ENCODE measurements at regions not wholly inside any gene's neighbourhood (a gene's known extent, or its start where the extent isn't known, plus 50 kb on each side); places are given as distances from the start of the nearest gene placed in this dataset.
"Not testable (repeated sequence)": the region's sequence is repeated elsewhere in the genome, so short reads cannot be mapped to it uniquely, and the experiment has no call there.

DNA sequence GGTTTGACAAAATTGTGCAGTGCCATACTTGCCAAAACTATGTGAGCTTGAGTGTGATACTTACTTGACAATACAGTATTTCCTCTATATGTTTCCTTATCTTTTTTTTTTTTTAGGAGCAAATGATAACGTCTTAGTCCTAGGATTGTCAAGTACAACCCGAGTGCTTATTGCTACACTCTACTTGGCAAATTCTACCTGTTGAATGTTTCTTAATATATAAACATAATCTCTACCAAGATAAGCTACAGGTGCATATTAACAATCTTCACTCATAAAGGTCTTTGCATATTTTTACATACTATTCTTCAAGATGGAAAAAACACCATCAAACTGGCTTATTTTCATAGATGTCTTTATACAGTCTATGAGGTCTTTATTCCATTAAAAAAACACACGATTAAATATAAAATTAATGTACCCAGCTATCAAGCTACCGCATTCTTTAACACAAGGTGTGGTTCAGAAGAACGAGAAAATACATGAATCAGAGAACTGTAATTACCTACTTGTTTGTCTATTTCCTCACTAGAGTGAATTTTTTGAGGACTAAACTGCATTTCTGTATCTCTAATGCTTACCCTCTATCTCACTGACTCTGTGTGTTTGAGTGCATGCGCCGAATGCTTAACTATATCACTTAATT, 76.1 kb upstream of the PDSS1 start:
- DNase-seq (ENCODE audit: low spot score), result no peak

- DNase-seq (ENCODE audit: low spot score), result peak; percentile 26
These were observed 75.4 kb upstream of the PDSS1 start for GRCh38 chr10:26621889-26622711.

DNA sequence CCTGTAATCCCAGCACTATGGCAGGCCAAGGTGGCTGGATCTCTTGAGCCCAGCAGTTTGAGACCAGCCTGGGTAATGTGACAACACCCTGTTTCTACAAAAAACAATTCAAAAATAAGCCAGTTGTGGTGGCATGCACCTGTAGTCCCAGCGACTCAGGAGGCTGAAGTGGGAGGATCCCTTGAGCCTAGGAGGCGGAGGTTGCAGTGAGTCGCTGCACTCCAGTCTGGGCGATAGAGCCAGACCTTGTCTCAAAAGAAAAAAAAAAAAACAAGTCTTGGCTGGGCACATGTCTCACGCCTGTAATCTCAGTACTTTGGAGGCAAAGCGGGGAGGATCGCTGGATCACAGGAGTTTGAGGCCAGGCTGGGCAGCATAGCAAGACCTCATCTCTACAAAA, 74.6 kb upstream of the PDSS1 start:
- no peak for DNase-seq (ENCODE audit: low spot score)

DNA sequence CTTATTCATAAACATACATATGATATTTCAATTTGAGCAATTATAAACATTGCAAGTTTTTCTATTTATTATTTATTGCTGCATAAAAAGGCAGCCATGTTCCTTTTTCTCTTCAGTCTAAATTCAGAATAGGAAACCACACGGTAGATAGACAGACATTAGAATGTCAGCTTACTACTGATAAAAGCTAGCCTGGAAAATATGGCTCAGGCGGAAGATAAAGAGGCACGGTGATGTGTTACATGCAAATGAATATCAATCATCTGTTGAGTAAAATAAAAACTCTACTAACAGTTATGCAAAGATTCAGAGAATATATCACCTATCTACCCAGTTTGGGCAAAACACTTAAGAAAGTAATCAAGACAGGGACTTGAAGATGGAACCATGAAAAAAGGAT, 73.5 kb upstream of the PDSS1 start:
- no peak for DNase-seq (ENCODE audit: low spot score)

DNA sequence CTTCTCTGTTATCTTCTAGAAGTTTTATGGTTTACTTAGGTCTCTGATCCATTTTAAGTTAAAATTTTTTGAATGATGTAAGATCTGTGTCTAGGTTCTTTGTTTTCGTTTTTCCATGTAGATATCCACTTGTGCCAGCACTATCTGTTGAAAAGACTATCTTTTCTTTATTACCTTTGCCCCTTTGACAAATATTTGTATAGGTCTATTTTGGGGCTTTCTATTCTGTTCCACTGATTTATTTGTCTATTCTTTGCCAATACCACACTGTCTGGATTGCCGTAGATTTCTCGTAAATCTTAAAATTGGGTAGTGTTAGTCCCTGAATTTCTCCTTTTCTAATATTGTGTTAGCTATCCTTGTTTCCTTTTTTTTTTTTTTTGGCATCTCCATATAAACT, 71.4 kb upstream of the PDSS1 start:
- no peak for DNase-seq (ENCODE audit: low spot score)

DNA sequence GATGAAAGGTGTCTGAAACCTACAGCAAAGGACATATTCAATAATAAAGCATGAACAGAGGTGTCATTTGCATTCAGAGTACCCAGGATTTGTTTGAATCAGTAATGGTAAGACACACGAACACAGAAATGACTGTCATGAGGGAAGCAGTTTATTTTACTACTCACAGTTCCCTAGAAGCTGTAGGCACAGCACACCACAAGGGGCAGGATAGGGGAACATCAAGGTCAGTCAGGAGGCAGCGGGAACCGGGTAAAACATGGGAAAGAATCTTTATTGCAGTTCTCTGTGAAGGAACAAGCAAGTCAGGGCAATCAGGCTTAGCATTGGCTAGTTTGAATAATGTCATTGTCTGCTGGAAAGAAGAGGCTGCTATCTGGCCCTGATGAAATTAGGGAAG, 70.2 kb upstream of the PDSS1 start:
- DNase-seq (ENCODE audit: low spot score), result peak; percentile 7

GRCh38 chr10:26628395-26628794, 69.1 kb upstream of the PDSS1 start:
- no peak for DNase-seq (ENCODE audit: low spot score)

GRCh38 chr10:26632171-26632570, 65.3 kb upstream of the PDSS1 start:
- DNase-seq (ENCODE audit: low spot score), result not testable (repeated sequence)

GRCh38 chr10:26634111-26634510, 63.4 kb upstream of the PDSS1 start:
- DNase-seq (ENCODE audit: low spot score), result not testable (repeated sequence)

DNA sequence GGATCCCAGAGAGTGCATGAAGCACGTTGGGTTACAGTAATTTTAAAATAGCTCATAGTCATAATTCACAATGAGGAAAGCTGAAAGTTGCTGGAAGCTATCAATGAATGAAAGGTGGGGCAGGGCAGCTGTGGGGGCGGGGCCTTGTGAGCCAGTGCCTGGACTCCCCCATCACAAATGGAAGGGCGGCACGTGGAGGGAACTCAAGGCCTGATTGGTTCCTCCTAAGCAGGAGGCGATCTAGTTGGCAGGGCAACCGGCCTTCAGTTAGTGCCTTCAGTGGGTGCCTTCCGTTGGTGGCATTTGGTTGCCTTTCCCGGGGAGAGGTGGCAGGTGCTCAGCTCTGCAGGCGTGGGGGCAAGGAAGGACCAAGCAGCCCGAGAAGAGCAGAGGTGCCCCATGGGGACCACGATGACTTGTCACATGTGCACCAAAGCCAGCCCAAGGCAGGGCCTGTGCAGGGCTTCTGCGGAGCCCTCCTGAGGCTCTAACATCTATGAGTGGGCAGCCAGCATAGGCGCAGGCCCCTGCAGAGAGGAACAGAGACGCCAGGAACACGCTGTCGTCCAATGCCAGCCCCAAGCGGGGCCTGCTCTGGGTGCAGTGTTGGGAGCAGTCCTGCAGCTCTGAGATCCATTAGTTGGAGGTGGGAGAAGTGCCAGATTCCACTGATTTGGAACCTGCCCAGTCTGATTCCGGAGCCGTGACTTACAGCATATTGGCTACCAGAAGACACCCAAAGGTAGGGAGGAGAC, 59.8 kb upstream of the PDSS1 start:
- no peak for DNase-seq (ENCODE audit: low spot score)

DNA sequence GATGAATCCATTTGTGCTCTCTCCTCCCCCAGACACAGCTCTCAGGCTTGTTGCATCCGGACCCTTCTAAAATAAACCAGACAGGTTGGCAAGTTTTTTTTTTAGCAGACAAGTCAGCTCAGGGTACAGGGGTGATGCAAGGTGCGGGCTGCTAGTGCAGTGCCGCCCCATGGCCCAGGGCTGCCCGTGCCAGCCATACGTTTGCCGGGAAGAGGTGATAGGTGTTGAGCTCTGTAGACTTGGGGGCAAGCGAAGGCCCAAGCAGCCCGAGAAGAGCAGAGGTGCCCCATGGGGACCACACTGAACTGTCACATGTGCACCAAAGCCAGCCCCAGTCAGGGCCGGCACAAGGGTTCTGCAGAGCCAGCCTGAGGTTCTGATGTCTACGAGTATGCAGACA, 57.1 kb upstream of the PDSS1 start:
- DNase-seq (ENCODE audit: low spot score), result no peak

GRCh38 chr10:26642896-26643653, 54.4 kb upstream of the PDSS1 start:
- no peak for DNase-seq (ENCODE audit: low spot score)

- no peak for DNase-seq (ENCODE audit: low spot score)
These were observed 49.8 kb upstream of the PDSS1 start for GRCh38 chr10:26647602-26648244.
